ENCODE measurements at regions not wholly inside any gene's neighbourhood (a gene's known extent, or its start where the extent isn't known, plus 50 kb on each side); places are given as distances from the start of the nearest gene placed in this dataset.
"Not testable (repeated sequence)": the region's sequence is repeated elsewhere in the genome, so short reads cannot be mapped to it uniquely, and the experiment has no call there.

DNA sequence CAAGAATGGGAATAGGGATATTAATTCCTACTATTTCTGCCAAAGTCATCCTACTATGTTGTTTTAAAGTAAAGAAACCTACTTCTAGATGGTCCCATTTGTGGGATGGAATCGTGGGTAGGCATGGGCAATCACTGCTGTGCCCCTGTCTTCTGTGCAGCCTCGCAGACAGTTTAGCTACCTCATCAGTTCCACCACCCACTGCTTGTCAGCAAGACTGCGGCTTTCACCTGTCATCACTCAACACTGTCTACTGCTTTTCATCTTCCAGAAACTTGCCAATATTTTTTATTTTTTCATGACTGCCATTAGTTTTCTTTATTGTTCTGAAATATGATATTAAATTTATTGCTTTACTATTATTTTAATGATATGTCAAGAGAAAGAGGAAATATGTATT lies 368.1 kb upstream of the KYNU start:
- no peaks in the 10 kb centered on the region for H3K27me3 ChIP-seq (ENCODE audit: control insufficient read depth, insufficient read depth, low read length)
- H3K9me3 ChIP-seq (ENCODE audit: control insufficient read depth, low read length), result no peaks in the 10 kb centered on the region
- no peak overlapping the region for H3K27ac ChIP-seq
- no peak overlapping the region for H3K4me2 ChIP-seq (ENCODE audit: low read length)
- no peak overlapping the region for H2AFZ ChIP-seq
- no peak overlapping the region for H3K9ac ChIP-seq
- H3K4me3 ChIP-seq (ENCODE audit: low read depth, low read length), result no peak overlapping the region
- TF ChIP-seq, protein P1, sequence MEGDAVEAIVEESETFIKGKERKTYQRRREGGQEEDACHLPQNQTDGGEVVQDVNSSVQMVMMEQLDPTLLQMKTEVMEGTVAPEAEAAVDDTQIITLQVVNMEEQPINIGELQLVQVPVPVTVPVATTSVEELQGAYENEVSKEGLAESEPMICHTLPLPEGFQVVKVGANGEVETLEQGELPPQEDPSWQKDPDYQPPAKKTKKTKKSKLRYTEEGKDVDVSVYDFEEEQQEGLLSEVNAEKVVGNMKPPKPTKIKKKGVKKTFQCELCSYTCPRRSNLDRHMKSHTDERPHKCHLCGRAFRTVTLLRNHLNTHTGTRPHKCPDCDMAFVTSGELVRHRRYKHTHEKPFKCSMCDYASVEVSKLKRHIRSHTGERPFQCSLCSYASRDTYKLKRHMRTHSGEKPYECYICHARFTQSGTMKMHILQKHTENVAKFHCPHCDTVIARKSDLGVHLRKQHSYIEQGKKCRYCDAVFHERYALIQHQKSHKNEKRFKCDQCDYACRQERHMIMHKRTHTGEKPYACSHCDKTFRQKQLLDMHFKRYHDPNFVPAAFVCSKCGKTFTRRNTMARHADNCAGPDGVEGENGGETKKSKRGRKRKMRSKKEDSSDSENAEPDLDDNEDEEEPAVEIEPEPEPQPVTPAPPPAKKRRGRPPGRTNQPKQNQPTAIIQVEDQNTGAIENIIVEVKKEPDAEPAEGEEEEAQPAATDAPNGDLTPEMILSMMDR (IDR thresholded peaks at IDR 0.05), result no peak
- H3K79me2 ChIP-seq, result no peaks in the 10 kb centered on the region
- H3K4me1 ChIP-seq, result no peaks in the 10 kb centered on the region
- no peaks in the 10 kb centered on the region for H3K36me3 ChIP-seq (ENCODE audit: control insufficient read depth, insufficient read depth, low read length)

DNA sequence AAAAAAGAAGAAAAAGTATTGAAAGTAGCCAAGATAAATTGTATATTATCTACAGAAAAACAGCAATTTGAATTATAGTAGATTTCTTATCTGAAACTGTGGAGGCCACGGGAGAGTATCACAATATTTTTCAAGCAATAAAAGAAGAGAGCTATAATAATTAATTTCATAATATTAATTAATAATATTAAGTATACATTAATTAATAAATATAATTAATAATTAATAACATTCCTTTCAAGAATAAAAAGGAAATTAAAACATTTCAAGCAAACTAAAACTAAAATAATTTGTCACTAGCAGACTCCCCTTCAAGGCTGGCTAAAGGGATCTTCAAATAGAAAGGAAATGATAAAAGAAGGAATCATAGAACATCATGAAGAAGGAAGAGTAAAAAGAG lies 372.7 kb upstream of the KYNU start:
- Histone ChIP-seq H3K4me3 (ENCODE audit: low read depth, low read length) (no peak overlapping the region), H3K79me2 (no peaks in the 10 kb centered on the region), H3K9me3 (ENCODE audit: control insufficient read depth, low read length) (no peaks in the 10 kb centered on the region), H3K4me1 (no peaks in the 10 kb centered on the region), H3K27me3 (ENCODE audit: control insufficient read depth, insufficient read depth, low read length) (no peaks in the 10 kb centered on the region), H2AFZ (no peak overlapping the region), H3K4me2 (ENCODE audit: low read length) (no peak overlapping the region), H3K27ac (no peak overlapping the region), H3K36me3 (ENCODE audit: control insufficient read depth, insufficient read depth, low read length) (no peaks in the 10 kb centered on the region), H3K9ac (no peak overlapping the region)
- TF ChIP-seq, protein P1 (IDR thresholded peaks at IDR 0.05), result no peak

DNA sequence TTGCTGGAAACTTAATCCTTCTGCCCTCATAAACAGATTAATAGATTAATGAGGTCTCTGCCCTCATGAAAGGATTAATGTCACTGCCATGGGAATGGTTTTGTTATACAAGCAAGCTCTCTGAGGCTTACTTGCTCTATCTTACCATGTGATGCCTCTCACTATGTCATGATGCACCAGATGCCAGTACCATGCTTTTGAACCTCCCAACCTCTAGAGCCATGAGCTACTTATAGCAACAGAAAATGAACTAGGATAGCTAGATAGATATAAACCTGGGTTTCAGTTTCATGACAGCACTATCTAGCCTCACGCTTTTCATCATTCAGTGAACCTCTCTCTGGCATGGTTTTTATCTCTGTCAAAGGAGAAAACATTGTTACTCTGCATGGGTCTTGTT lies 371.6 kb upstream of the LRP1B start:
- H3K4me1 ChIP-seq, result no peaks in the 10 kb centered on the region
- H3K4me2 ChIP-seq (ENCODE audit: low read length), result no peak overlapping the region
- H3K9ac ChIP-seq, result no peak overlapping the region
- no peaks in the 10 kb centered on the region for H3K36me3 ChIP-seq (ENCODE audit: control insufficient read depth, insufficient read depth, low read length)
- no peaks in the 10 kb centered on the region for H3K27me3 ChIP-seq (ENCODE audit: control insufficient read depth, insufficient read depth, low read length)
- H2AFZ ChIP-seq, result no peak overlapping the region
- no peak overlapping the region for H3K4me3 ChIP-seq (ENCODE audit: low read depth, low read length)
- H3K27ac ChIP-seq, result no peak overlapping the region
- no peaks in the 10 kb centered on the region for H3K79me2 ChIP-seq
- no peaks in the 10 kb centered on the region for H3K9me3 ChIP-seq (ENCODE audit: control insufficient read depth, low read length)
- TF ChIP-seq, protein P1 (IDR thresholded peaks at IDR 0.05), result no peak

DNA sequence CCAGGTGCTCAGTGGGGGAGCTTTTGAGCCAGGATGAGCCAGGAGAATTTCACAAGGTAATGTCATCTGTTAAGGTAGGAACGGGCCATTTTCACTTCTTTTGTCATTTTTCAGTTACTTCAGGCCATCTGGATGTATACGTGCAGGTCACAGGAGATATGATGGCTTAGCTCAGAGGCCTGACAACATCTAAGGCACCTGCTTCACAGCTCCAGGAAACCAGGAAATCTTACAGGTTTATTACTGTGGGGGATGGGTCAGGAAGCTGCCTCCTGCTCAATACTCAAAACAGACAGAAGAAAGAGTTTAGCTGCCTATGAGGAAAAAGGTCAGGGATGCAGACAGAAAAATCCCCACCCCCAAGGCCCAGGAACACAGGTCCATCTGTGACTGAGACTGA lies 364.3 kb upstream of the LRP1B start:
- Histone ChIP-seq H3K79me2 (no peaks in the 10 kb centered on the region), H3K27ac (no peak overlapping the region), H3K36me3 (ENCODE audit: control insufficient read depth, insufficient read depth, low read length) (no peaks in the 10 kb centered on the region), H3K4me1 (no peaks in the 10 kb centered on the region), H3K4me2 (ENCODE audit: low read length) (no peak overlapping the region), H3K27me3 (ENCODE audit: control insufficient read depth, insufficient read depth, low read length) (no peaks in the 10 kb centered on the region), H3K9me3 (ENCODE audit: control insufficient read depth, low read length) (no peaks in the 10 kb centered on the region), H3K9ac (no peak overlapping the region), H3K4me3 (ENCODE audit: low read depth, low read length) (no peak overlapping the region), H2AFZ (no peak overlapping the region)
- TF ChIP-seq, protein P1 (IDR thresholded peaks at IDR 0.05), result no peak

DNA sequence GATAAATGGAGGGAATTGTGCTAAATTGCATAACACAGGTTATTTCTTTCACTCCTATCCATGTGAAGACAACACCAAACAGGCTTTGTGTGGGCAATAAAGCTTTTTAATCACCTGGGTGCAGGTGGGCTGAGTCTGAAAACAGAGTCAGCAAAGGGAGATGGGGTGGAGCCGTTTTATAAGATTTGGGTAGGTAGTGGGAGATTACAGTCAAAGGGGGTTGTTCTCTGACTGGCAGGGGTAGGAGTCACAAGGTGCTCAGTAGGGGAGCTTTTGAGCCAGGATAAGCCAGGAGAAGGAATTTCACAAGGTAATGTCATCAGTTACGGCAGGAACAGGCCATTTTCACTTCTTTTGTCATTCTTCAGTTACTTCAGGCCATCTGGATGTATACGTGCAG lies 358.8 kb upstream of the LRP1B start:
- not testable (repeated sequence) for H3K4me3 ChIP-seq (ENCODE audit: low read depth, low read length); H3K9me3 ChIP-seq (ENCODE audit: control insufficient read depth, low read length); H3K9ac ChIP-seq; H3K4me1 ChIP-seq; H3K4me2 ChIP-seq (ENCODE audit: low read length); H3K79me2 ChIP-seq; H3K27me3 ChIP-seq (ENCODE audit: control insufficient read depth, insufficient read depth, low read length); H3K36me3 ChIP-seq (ENCODE audit: control insufficient read depth, insufficient read depth, low read length); H2AFZ ChIP-seq; H3K27ac ChIP-seq
